Eye (tissue), 1 donor: ENCODE measurements at regions not wholly inside any gene's neighbourhood (a gene's known extent, or its start where the extent isn't known, plus 50 kb on each side); places are given as distances from the start of the nearest gene placed in this dataset.
A peak's percentile ranks its signal among the peaks of the same experiment; 100 is the strongest.

Experiments
- DNase-seq: peaks from one replicate; pipeline ENCODE4 v3.0.0-alpha.2; 2015

DNA sequence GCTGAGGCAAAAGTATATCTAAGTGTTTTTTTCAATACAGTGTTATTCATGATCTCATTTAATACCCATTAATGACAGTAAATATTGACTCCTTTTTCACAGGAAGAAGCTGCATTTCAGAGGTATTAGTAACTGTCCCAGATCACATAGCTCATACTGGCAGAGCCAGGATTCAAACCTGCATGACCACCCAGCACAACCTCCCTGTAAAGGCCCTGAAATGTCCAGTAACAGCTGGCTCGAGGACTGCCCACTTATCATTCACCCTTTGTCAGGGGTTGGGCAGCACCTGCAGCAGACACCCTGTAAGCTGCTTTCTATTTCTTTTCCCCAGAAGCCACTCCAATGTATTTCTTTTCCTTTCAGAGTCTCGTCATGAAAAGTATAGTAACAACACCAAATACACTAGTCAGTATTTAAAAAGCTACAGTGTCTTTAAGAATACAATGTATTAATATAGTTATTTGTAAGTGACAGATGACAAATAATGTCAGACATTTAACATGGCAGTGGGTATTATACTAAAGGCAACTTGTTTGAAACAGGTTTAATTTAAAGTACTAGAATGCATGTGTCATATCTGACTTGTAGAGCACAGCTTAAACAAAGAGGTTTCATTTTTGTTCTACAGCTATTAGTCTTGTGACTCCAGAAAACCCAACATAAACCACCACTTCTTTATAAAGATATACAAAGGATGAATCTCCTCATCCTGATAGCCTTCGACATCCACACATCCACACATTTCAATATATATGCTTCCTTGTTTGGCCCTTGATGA, 841.6 kb upstream of the GJE1 start:
- DNase-seq: no peak

DNA sequence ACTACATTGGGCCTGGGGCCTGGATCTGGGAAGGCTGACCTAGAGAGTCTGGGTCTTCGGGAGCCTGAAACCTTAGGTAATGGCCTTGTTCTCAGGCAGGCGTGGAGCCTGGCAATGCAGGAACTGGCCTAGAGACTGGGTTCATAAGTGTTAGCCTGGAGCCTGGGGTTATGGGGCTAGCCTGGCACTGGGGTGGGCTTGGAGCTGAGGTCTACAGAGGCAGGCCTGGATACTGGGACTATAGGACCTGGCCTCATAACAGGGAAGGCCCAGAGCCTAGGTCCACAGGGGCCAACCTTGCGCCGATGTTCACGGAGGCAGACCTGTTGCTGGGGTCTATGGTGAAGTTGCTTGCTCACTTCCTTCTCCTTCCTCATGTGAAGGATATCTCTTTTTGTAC, 843.8 kb upstream of the GJE1 start:
- DNase-seq: no peak

GRCh38 chr6:141282263-141282662, 850.5 kb upstream of the GJE1 start:
- no peak for DNase-seq

DNA sequence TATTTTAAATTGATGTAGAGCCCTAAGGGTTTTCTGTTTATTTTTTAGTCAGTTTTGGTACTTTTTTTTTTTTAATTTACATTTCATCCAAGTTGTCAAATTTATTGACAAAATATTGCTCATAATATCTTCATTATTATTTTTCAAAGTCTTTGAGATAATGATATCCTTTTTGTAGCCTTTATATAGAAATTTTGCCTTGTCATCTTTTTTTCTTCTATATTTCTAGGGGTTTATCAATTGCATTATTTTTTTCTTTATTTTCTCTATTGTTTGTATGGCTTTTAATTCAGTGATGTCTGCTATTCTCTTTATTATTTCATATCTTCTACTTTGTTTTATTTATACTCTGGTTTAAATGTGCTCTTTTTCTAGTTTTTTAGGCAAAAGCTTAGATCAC, 863.0 kb upstream of the GJE1 start:
- no peak for DNase-seq

- no peak for DNase-seq
Measured at GRCh38 chr6:141267420-141267819, 865.3 kb upstream of the GJE1 start.

- DNase-seq: peak; percentile 70
Measured at GRCh38 chr6:141265756-141266623, 866.7 kb upstream of the GJE1 start.

DNA sequence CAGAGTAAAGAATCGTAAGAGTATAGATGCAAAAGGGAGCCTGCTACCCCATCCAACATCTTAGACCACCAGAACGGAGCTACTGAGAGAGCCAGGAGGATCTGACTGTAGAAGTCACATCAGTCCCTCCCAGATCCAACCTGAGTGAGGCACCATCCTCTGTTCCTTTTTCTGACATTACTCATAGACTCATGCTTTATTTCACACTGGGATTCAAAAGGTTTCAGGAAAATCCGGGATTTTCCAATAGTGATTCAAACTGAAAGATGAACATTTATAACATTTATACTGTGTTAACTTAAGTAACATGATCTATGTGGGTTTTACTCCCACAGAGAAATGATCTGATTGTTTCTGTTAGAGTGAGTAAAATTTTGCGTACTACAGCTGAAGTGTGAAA, 868.6 kb upstream of the GJE1 start:
- DNase-seq: no peak

- DNase-seq: no peak
Measured at GRCh38 chr6:141261672-141262060, 871.1 kb upstream of the GJE1 start.

DNA sequence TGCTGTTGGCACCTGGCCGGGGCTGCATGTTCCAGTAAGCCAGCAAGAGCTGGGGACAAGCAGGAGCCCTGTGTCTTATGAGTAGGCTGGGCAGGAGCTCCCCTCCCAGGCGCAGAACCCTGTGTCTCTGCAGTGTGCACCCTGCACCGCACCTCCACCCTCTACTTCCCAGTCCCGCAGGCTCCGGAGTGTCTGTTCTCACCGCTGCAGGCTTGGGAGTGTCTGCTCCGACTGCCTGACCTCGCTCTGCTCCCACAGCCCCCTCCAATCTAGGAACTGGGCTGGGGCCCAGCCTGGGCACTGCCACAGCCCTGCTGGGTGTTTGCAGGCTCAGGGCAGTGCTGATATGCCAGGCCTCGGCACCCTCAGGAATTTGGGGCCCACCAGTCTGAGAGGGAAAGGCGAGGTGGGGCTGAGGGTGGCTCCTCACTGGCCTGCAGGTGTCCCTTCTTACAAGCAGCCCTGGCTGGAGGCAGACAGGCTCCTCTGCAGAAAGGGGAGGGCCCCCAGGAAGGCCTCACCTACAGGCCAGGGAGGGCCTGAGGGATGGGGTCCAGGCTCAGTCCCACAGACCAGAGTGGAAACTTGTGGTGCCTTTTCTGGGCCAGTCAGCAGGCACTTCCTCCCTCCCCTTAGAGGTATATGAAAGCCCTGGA, 871.6 kb upstream of the GJE1 start:
- DNase-seq: no peak

- no peak for DNase-seq
Measured at GRCh38 chr6:141260627-141261015, 872.1 kb upstream of the GJE1 start.

GRCh38 chr6:141259807-141260206, 872.9 kb upstream of the GJE1 start:
- DNase-seq: no peak

- no peak for DNase-seq
Measured at GRCh38 chr6:141259091-141259490, 873.6 kb upstream of the GJE1 start.

GRCh38 chr6:141258516-141258915, 874.2 kb upstream of the GJE1 start:
- DNase-seq: no peak

- DNase-seq: no peak
Measured at GRCh38 chr6:141254336-141254735, 878.4 kb upstream of the GJE1 start.

- no peak for DNase-seq
Measured at GRCh38 chr6:141252828-141253608, 879.7 kb upstream of the GJE1 start.

- no peak for DNase-seq
Measured at GRCh38 chr6:141251286-141251685, 881.4 kb upstream of the GJE1 start.

DNA sequence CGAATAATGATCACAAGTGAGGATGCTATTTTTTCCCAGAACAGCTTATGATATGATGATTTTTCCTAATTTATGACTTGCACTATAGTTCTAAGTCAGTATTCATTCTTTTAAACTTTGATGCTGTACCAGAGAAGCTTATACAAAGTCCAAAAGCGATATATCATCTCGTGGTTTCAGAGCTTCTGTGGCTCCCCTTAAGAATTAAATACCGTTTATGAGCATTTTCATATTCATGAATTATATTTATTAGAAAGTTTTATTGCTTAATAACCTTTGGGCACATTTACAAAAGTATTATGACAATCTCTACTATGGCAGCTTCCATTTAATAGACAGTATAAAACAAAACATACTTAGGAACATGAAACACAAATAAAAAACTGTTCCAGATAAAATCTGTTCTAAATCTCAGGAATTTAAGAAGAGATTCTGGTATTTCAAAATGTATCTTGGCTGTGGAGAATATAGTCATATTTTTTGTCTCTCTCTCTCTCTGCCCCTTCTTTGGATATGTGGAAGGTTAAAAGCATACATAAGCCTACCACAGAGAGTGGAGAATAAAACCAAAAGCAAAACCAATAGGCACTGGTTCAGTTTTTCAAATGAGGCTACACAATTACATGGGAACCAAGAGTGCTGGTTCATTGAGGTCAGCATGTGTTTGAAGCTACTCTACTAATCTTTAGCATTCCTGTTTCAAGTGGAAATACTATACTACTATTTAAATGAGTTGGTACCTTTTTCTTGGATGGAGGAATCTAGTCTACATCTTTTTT, 884.5 kb upstream of the GJE1 start:
- DNase-seq: no peak

GRCh38 chr6:141244366-141244765, 888.4 kb upstream of the GJE1 start:
- DNase-seq: no peak

GRCh38 chr6:141242957-141243356, 889.8 kb upstream of the GJE1 start:
- no peak for DNase-seq

DNA sequence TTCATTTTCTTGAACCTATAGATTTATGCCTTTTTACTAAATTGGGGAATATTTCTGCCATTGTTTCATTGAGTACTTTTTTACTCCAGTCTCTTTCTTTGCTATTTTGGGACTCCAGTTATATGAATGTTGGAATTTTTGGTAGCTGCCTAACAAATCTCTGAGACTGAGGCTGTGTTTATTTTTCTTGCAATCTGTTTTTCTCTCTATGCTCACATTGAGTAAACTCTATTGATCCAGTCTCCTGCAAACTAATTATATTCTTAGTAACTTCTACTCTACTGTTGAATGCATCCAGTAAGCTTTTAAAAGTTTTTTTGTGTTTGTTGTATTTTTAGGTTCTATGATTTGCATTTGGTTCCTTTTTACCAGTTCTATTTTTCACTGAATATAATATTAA, 903.4 kb upstream of the GJE1 start:
- DNase-seq: no peak

GRCh38 chr6:141218583-141218982, 914.1 kb upstream of the GJE1 start:
- DNase-seq: peak; percentile 3

DNA sequence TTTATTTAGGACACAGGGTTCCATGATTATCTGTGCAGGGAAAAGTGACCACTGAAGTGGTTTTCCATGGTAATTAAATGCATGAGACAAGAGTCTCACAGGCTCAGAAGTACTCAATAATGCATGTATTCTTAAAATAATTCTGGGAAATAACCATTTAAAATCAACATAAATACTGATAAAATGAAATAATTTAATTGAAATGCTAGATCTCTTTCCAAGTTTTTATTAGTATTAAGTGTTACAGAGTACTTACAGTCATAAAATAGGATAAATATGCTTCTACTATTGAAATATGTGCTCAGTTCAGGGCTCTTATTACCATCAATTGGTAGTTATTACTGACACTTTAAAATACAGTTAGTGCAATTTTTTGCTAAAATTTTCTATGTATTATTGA, 916.0 kb upstream of the GJE1 start:
- no peak for DNase-seq
